ENCODE measurements at regions not wholly inside any gene's neighbourhood (a gene's known extent, or its start where the extent isn't known, plus 50 kb on each side); places are given as distances from the start of the nearest gene placed in this dataset.

DNA sequence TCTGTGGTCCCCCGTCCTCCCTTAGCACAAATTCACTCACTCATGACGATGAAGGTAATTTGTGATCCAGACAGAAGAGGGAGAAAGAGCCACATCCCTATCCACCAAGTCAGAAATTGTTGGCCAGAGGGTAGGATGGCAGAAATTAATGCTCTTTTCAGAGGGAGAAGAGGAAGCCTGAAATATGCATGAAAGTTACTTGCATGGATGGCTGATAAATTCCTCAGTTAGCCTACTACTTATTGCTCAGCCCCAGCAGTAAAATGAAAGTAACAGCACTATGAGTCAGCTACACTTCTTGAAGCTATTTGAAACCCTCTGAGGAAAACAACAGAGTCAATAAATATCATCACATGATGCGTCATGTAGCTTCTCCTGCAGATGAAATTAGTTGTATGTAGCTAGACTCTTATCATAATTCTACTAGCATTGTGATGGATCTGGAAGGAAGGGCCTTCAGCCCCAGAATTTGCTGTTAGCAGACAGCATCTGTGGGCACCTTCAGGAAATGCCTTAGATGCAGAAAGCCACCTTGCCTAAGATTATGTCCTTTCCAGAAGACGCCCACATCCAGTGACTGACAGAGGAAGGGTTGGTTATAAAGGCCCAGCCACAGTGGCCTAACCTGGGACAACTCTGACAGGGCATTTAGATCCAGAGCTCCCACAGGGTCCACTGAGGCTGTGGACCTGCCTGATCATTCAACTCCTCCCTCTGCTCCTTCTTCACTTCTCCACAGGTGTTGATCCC, 81.2 kb upstream of the CCDC112 start:
- DNase-seq (ENCODE audit: low read depth in 4 of 4, low spot score in 1 of 4), result no peak

DNA sequence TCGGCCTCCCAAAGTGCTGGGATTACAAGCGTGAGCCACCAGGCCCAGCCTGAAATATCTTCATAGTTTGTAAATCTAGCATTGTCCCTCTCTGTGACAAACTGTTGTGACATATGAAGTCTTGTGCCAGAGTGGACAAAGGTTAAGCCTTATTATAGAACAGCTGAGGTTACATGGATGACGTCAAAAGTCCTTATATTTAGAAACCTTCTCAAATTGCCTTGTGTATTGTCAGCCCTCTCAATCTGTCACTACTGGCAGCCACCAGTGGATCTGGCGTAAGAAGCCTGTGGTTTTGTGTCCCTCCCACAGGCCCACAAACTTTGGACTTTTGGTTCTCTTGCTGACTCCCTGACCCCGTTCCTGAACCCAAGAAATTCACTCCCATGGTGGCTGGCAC, 79.4 kb upstream of the CCDC112 start:
- no peak for DNase-seq (ENCODE audit: low read depth in 4 of 4, low spot score in 1 of 4)

GRCh38 chr5:115374057-115374775, 77.8 kb upstream of the CCDC112 start:
- no peak for DNase-seq (ENCODE audit: low read depth in 4 of 4, low spot score in 1 of 4)

- no peak for DNase-seq (ENCODE audit: low read depth in 4 of 4, low spot score in 1 of 4)
These were observed 75.7 kb upstream of the CCDC112 start for GRCh38 chr5:115372146-115372545.

GRCh38 chr5:115369430-115370144, 73.1 kb upstream of the CCDC112 start:
- DNase-seq (ENCODE audit: low read depth in 4 of 4, low spot score in 1 of 4), result no peak

DNA sequence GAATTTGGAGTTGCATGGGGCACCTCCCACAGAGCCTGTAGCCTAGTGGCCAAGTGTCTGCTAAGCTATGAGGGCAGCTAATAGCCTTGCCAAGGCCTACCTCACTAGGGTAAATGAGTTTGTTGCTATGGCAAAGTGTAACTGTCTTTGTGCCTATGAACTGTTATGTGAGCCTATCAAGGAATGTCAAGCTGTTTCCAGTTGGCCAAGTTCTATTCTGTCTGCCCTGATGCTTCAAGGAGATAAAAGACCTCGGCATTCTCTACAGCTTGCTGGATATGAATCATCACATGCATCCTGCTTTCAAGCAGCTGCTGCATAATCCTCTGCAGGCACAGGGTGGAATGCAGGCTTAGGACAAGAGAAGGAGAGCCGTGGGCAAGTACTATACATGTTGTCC, 69.8 kb upstream of the CCDC112 start:
- DNase-seq (ENCODE audit: low read depth in 4 of 4, low spot score in 1 of 4), result no peak

- DNase-seq (ENCODE audit: low read depth in 4 of 4, low spot score in 1 of 4), result no peak
These were observed 67.4 kb upstream of the CCDC112 start for GRCh38 chr5:115363879-115364278.

- DNase-seq (ENCODE audit: low read depth in 4 of 4, low spot score in 1 of 4), result no peak
These were observed 63.7 kb upstream of the CCDC112 start for GRCh38 chr5:115360046-115360685.

DNA sequence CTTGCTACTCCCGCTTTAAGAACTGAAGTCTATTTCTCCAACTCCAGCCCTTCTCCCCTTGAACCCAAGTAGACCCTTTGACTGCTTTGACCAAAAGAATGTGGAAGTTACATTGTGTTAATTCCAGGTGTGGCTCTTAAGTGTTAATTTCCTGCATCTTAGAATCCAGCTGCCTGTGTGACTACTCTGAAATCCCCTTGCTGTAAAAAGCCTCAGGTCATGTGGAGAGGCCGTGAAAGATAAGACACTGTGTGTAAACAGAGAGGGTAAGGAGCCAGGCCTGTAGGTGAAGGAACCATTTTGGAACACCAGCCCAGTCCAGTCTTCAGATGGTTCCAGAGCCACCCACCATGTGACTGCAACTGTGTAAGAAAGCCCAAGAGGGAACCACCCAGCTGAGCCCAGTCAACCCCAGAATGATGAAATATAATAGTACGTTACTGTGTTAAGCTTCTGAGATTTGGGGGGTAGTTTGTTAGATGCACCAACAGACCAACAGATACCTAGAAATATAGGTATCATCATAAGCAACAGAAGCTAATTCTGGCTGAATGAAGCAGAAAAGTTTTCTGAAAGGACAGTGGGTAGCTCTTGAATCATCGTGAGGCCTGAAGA, 59.4 kb upstream of the CCDC112 start:
- DNase-seq (ENCODE audit: low read depth in 4 of 4, low spot score in 1 of 4), result no peak

GRCh38 chr5:115355095-115355494, 58.6 kb upstream of the CCDC112 start:
- DNase-seq (ENCODE audit: low read depth in 4 of 4, low spot score in 1 of 4), result no peak

- no peak for DNase-seq (ENCODE audit: low read depth in 4 of 4, low spot score in 1 of 4)
These were observed 57.8 kb upstream of the CCDC112 start for GRCh38 chr5:115354246-115354645.

DNA sequence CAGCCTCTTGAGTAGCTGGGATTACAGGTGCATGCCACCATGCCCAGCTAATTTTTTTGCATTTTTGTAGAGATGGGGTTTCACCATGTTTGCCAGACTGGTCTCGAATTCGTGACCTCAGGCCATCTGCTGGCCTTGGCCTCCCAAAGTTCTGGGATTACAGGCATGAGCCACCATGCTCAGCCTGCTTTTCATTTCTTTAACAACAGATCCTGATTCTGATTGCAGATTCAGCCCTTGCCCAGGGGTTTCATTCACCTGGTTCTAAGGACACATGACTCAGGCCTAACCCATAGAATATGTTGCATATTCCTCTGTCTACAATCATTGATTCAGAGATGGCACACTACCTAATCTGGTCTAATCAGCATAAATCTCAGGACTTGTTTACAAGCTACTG, 56.1 kb upstream of the CCDC112 start:
- DNase-seq (ENCODE audit: low read depth in 4 of 4, low spot score in 1 of 4), result no peak

- DNase-seq (ENCODE audit: low read depth in 4 of 4, low spot score in 1 of 4), result no peak
These were observed 55.1 kb upstream of the CCDC112 start for GRCh38 chr5:115351356-115352195.

- DNase-seq (ENCODE audit: low read depth in 4 of 4, low spot score in 1 of 4), result no peak
These were observed 54.4 kb upstream of the CCDC112 start for GRCh38 chr5:115350894-115351293.

- DNase-seq (ENCODE audit: low read depth in 4 of 4, low spot score in 1 of 4), result no peak
These were observed 52.8 kb upstream of the CCDC112 start for GRCh38 chr5:115349001-115349817.

DNA sequence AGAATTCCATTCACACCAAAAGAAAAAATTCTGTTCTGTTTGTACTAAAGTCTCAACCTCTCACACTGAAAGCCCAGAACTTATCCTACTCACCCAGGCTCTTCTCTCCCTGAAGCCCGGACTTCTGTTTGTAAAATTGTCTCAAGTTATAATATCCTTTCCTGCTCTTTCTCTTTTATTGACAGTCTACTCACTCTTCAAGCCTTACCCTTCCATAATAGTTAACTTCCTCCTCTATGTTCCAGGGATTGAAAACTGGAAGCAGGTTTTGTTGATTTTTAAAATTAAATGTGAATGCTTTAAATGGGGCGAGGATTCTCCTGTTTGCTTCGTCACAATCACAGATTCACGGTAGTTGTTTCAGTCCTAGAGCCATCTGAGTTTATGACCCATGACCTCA, 51.7 kb upstream of the CCDC112 start:
- DNase-seq (ENCODE audit: low read depth in 4 of 4, low spot score in 1 of 4), result no peak
